AG04449 (cell line): ENCODE measurements at regions not wholly inside any gene's neighbourhood (a gene's known extent, or its start where the extent isn't known, plus 50 kb on each side); places are given as distances from the start of the nearest gene placed in this dataset.

Experiments used
- CTCF ChIA-PET: fragments of 350-600 bp; formaldehyde crosslinking; extraction: SDS; loops from one replicate; lab custom pipeline; 2021; ENCODE audit warnings: antibody characterized with exemption; lab: Yijun Ruan, JAX
- POLR2A ChIA-PET: fragments of 400-600, 350-600 bp; formaldehyde crosslinking; extraction: SDS; loops from one replicate; lab custom pipeline; 2020; ENCODE audit warnings: antibody characterized with exemption, inconsistent platforms; lab: Yijun Ruan, JAX
- DNase-seq: peaks from one replicate; pipeline ENCODE4 v3.0.0-alpha.2; 2010; ENCODE audit warnings: low read depth, low spot score
- H3K4me3 ChIP-seq: 2 replicates; pipeline ENCODE4 v1.5.1; 2011; ENCODE audit warnings: low read depth, mild to moderate bottlenecking, control low read depth, low read length
- CTCF ChIP-seq: IDR thresholded peaks from one replicate; pipeline ENCODE4 v1.5.1; 2011; ENCODE audit warnings: mild to moderate bottlenecking, moderate library complexity, low read length, control low read depth, inconsistent platforms; ENCODE audit not compliant: insufficient read depth; ENCODE audit errors: missing control alignments

GRCh38 chr2:207449642-207450165 lies 80.1 kb upstream of the CREB1 start:
- no peak overlapping the region for H3K4me3 ChIP-seq
- no peak for DNase-seq
- ChIA-PET POLR2A (interaction anchor here (1.1 kb wide), 1 partner anchor 284 kb away, joined by 3 read pairs; the partner anchor contains the start of gene KLF7), CTCF (interaction anchor here (0.5 to 1.4 kb wide), 3 partner anchors 10 to 95 kb away, joined by 3 read pairs; no protein-coding TSS in a partner anchor)
- no peak for TF ChIP-seq CTCF

GRCh38 chr2:207450186-207450585 lies 79.6 kb upstream of the CREB1 start:
- H3K4me3 ChIP-seq: no peak overlapping the region
- TF ChIP-seq CTCF: no peak
- ChIA-PET CTCF (interaction anchor here (1.0 kb wide), 1 partner anchor 23 kb away, joined by 3 read pairs; no protein-coding TSS in a partner anchor), POLR2A (interaction anchor here (1.1 kb wide), 1 partner anchor 284 kb away, joined by 3 read pairs; the partner anchor contains the start of gene KLF7)
- DNase-seq: no peak

- no peak for TF ChIP-seq CTCF
- POLR2A ChIA-PET: no interaction called here
- CTCF ChIA-PET: no interaction called here
- H3K4me3 ChIP-seq: no peak overlapping the region
- no peak for DNase-seq
Observed at GRCh38 chr2:207458582-207458981, 71.2 kb upstream of the CREB1 start.

GRCh38 chr2:207459990-207460757 lies 69.6 kb upstream of the CREB1 start:
- ChIA-PET POLR2A (no interaction called here), CTCF (interaction anchor here (1.2 to 1.4 kb wide), 2 partner anchors 11 to 13 kb away, joined by 3 read pairs; no protein-coding TSS in a partner anchor)
- DNase-seq: no peak
- TF ChIP-seq CTCF: no peak
- H3K4me3 ChIP-seq: no peak overlapping the region

GRCh38 chr2:207463433-207463832 lies 66.3 kb upstream of the CREB1 start:
- no peak for DNase-seq
- TF ChIP-seq CTCF: no peak
- ChIA-PET POLR2A (no interaction called here), CTCF (interaction anchor here (1.6 kb wide), 1 partner anchor 9 kb away, joined by 4 read pairs; no protein-coding TSS in a partner anchor)
- H3K4me3 ChIP-seq: no peak overlapping the region

- DNase-seq: no peak
- CTCF ChIA-PET: interaction anchor here (1.6 kb wide), 1 partner anchor 9 kb away, joined by 4 read pairs; no protein-coding TSS in a partner anchor
Observed at GRCh38 chr2:207464007-207464406, 65.8 kb upstream of the CREB1 start.

More at GRCh38 chr2:207464007-207464406, 65.8 kb upstream of the CREB1 start:
- POLR2A ChIA-PET: no interaction called here
- no peak for TF ChIP-seq CTCF
- H3K4me3 ChIP-seq: no peak overlapping the region
